ENCODE measurements at regions not wholly inside any gene's neighbourhood (a gene's known extent, or its start where the extent isn't known, plus 50 kb on each side); places are given as distances from the start of the nearest gene placed in this dataset.

DNA sequence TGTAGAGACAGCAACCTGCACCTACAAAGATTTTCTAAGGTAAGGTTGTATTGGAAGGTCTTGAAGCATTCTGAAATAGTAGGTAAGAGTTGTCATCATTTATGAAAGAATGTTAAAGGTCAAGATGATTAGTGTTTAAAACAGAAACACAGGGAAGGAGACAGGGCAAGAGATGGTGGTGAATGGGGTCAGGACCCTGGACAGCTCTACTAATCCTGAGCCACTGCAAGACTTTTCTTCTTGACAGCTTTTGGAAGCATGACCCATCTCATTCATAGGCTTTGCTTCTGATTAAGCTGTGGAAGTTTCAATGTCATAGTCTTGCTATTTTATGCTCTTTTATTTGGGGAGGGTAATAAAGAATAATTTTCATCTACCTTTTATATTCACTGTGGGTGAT is 75.5 kb upstream of the CAND1 start:
- Histone ChIP-seq H3K9me3 (no peaks in the 10 kb centered on the region), H3K27ac (no peak overlapping the region), H3K4me1 (no peaks in the 10 kb centered on the region), H3K36me3 (no peaks in the 10 kb centered on the region), H3K27me3 (no peaks in the 10 kb centered on the region), H3K4me3 (no peak overlapping the region)
- no peak for DNase-seq
- TF ChIP-seq, protein P1, sequence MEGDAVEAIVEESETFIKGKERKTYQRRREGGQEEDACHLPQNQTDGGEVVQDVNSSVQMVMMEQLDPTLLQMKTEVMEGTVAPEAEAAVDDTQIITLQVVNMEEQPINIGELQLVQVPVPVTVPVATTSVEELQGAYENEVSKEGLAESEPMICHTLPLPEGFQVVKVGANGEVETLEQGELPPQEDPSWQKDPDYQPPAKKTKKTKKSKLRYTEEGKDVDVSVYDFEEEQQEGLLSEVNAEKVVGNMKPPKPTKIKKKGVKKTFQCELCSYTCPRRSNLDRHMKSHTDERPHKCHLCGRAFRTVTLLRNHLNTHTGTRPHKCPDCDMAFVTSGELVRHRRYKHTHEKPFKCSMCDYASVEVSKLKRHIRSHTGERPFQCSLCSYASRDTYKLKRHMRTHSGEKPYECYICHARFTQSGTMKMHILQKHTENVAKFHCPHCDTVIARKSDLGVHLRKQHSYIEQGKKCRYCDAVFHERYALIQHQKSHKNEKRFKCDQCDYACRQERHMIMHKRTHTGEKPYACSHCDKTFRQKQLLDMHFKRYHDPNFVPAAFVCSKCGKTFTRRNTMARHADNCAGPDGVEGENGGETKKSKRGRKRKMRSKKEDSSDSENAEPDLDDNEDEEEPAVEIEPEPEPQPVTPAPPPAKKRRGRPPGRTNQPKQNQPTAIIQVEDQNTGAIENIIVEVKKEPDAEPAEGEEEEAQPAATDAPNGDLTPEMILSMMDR (IDR thresholded peaks at IDR 0.05): no peak
- no peak for TF ChIP-seq POLR2A (IDR thresholded peaks at IDR 0.05)

DNA sequence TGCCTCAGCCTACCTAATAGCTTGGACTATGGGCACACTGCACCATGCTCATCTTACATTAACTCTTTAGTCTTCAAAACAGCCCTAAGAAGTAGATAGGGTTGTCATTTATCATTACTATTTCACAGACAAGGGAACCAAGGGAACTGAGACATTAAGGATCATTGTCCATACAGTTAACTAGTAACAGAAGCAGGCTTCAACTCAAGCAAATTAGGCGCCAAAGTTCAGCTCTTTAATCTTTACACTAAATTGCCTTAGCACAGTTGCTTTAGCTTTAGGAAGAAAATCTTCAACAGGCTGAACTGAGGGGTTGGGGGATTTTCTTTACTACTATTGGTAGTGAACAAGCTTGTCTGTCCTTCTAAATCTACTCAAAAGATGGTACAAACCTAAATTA is 68.8 kb upstream of the CAND1 start:
- H3K27ac ChIP-seq: no peak overlapping the region
- no peaks in the 10 kb centered on the region for H3K9me3 ChIP-seq
- H3K4me3 ChIP-seq: no peak overlapping the region
- no peak for TF ChIP-seq POLR2A (IDR thresholded peaks at IDR 0.05)
- TF ChIP-seq, protein P1 (IDR thresholded peaks at IDR 0.05): no peak
- H3K27me3 ChIP-seq: no peaks in the 10 kb centered on the region
- no peak for DNase-seq
- H3K36me3 ChIP-seq: no peaks in the 10 kb centered on the region
- H3K4me1 ChIP-seq: no peaks in the 10 kb centered on the region

DNA sequence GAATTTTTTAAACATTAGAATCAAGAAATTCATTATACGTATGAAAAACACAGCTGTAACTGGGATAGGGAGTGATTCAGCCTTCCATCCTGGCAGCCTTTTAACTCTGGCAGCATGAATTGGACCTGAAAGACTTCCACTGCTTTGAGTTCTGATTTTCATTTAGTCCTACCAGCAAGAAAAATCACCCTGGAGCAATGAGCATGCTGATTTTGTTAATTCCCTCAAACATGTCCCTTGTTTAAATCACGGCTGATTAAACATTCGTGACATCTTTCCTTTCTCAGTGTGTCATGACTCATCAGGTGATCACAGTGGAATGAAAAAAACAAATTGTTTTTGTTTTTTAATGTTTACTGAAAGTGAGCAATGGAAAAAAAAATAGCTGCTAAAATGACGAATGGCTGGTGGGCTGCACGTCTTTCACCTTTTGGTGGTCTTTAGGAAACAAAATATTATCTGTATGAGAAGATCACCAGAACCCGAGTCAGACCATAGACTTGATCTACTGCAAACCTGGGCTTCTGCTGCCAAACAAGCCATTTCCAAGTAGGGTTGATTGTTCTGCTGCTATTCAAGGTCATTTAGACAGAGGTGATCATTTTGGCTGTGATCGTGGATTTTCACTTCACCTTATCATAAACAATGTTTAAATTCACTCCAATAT is 67.0 kb upstream of the CAND1 start:
- Histone ChIP-seq H3K9me3 (no peaks in the 10 kb centered on the region), H3K4me1 (no peaks in the 10 kb centered on the region), H3K4me3 (no peak overlapping the region), H3K27me3 (no peaks in the 10 kb centered on the region), H3K27ac (no peak overlapping the region), H3K36me3 (no peaks in the 10 kb centered on the region)
- no peak for DNase-seq
- no peak for TF ChIP-seq POLR2A (IDR thresholded peaks at IDR 0.05)
- TF ChIP-seq, protein P1 (IDR thresholded peaks at IDR 0.05): no peak

DNA sequence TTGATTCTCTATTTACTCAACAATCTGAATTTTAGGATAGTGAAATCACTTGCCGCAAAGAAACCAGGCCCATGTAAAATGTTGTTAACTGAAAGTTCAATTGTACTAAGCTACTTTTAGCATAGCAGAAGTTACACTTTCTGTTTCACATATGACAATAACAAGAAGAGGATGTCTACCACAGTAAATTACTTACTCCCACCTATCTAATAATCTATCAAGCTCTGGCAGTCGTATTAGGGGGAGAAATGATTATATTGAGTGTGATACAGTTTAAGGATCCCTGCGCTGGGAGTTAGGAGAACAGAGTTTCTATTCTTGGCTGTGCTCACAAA is 66.5 kb upstream of the CAND1 start:
- no peak for TF ChIP-seq POLR2A (IDR thresholded peaks at IDR 0.05)
- TF ChIP-seq, protein P1 (IDR thresholded peaks at IDR 0.05): no peak
- Histone ChIP-seq H3K27me3 (no peaks in the 10 kb centered on the region), H3K4me1 (no peaks in the 10 kb centered on the region), H3K27ac (no peak overlapping the region), H3K9me3 (no peaks in the 10 kb centered on the region), H3K4me3 (no peak overlapping the region), H3K36me3 (no peaks in the 10 kb centered on the region)
- DNase-seq: no peak

DNA sequence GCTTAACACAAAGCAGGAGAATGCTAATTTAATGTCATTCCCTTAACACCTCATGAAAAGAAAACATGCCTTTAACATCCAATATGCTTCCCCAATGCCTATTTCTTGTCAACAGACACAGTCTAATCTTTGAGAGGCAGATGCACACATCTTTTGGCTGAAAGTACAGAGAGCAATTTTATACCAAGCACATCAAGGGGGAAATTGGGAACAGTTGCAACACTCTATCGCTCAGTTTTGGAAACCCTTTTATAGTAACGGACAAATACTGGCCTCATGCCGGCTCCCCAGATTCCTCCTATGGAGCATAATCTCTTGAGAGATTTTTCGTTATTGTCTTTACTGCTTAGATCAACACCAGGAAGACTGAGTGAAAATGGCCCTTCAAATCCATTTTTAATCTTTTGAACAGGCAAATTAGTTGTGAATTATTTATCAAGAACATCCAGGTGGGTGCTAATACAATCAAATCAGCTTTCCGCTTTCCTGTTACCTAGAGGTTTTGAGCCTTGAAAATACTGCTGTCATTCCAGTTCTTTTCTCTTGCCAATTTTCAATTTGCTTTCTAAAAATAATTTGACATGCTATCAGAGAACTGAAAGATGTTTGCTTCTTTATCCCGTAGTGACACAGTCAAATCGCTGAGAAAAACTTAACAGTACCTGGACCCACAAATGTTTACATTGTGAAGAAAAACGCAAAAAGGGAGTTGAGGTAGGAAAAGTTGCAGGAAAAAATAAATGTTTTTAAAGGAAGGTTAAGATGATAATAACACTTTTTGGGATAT is 60.7 kb upstream of the CAND1 start:
- H3K9me3 ChIP-seq: no peaks in the 10 kb centered on the region
- no peaks in the 10 kb centered on the region for H3K4me1 ChIP-seq
- no peaks in the 10 kb centered on the region for H3K36me3 ChIP-seq
- no peaks in the 10 kb centered on the region for H3K27me3 ChIP-seq
- DNase-seq: no peak
- H3K4me3 ChIP-seq: no peak overlapping the region
- H3K27ac ChIP-seq: no peak overlapping the region
- TF ChIP-seq, protein P1 (IDR thresholded peaks at IDR 0.05): no peak
- no peak for TF ChIP-seq POLR2A (IDR thresholded peaks at IDR 0.05)

Measured in Peyer's patch (tissue), 4 donors.